ENCODE measurements at regions not wholly inside any gene's neighbourhood (a gene's known extent, or its start where the extent isn't known, plus 50 kb on each side); places are given as distances from the start of the nearest gene placed in this dataset.
A peak's percentile ranks its signal among the peaks of the same experiment; 100 is the strongest.

GRCh38 chr11:13116491-13116890, 107.4 kb downstream of the RASSF10 start:
- CTCF ChIA-PET (ENCODE audit: partially characterized antibody) = no interaction called here
- H2BK12ac ChIP-seq (ENCODE audit: low read depth, low read length) = no peak overlapping the region
- 93% methylated on average over 2 of the region's 2 CpGs; no CpG with 5 or more reads in 1 of the 2 experiments for WGBS, 2 experiments (ENCODE audit: extremely low coverage in 1 of 2, insufficient coverage in 1 of 2, insufficient read length in 1 of 2, insufficient replicate concordance in 2 of 2, low coverage in 1 of 2, low lambda C conversion rate in 2 of 2, missing lambda C conversion rate in 1 of 2)

More at GRCh38 chr11:13116491-13116890, 107.4 kb downstream of the RASSF10 start:
- no peak overlapping the region for H2BK5ac ChIP-seq (ENCODE audit: low read depth, low read length)
- H3K27ac ChIP-seq (ENCODE audit: low read depth, low read length) = no peak overlapping the region
- H2BK120ac ChIP-seq (replicated peaks; ENCODE audit: low read depth, low read length) = no peak overlapping the region
- POLR2A ChIA-PET (ENCODE audit: partially characterized antibody) = no interaction called here
- peak overlapping the region; percentile 47; the same call in 1 of the 2 replicates for H2BK15ac ChIP-seq (ENCODE audit: low read length)
- TF ChIP-seq SIN3A (conservative IDR thresholded peaks at IDR 0.05 in 1 of 2, IDR thresholded peaks at IDR 0.05 in 1 of 2; ENCODE audit: low read depth in 1 of 2, low read length in 2 of 2) = no peak
- TF ChIP-seq JUND (IDR thresholded peaks at IDR 0.05; ENCODE audit: low read length) = no peak
- TF ChIP-seq NANOG (IDR thresholded peaks at IDR 0.05; ENCODE audit: insufficient read depth, low read depth, low read length, poor library complexity, severe bottlenecking) = no peak
- no peak for TF ChIP-seq NRF1 (IDR thresholded peaks at IDR 0.05; ENCODE audit: low read depth, low read length)
- no peak for TF ChIP-seq CTCF (IDR thresholded peaks at IDR 0.05; ENCODE audit: control extremely low read depth in 1 of 3, insufficient read depth in 1 of 3, low read depth in 1 of 3, low read length in 3 of 3)
- TF ChIP-seq PHF8 (conservative IDR thresholded peaks at IDR 0.05; ENCODE audit: low read depth, low read length) = no peak
- TF ChIP-seq SIRT6 (IDR thresholded peaks at IDR 0.05; ENCODE audit: low read length) = no peak
- TF ChIP-seq RFX5 (IDR thresholded peaks at IDR 0.05; ENCODE audit: borderline replicate concordance, low read depth, low read length) = no peak
- no peak for TF ChIP-seq E2F6 (IDR thresholded peaks at IDR 0.05)
- TF ChIP-seq KDM1A (IDR thresholded peaks at IDR 0.05; ENCODE audit: borderline replicate concordance, low read length) = no peak
- H4K8ac ChIP-seq (ENCODE audit: extremely low read depth, insufficient read depth, low read length) = no peak overlapping the region
- no peak overlapping the region for H3K4me3 ChIP-seq (ENCODE audit: extremely low read depth in 1 of 4, insufficient read depth in 2 of 4, low read depth in 3 of 4, low read length in 4 of 4)
- H3K9ac ChIP-seq (replicated peaks in 1 of 4; ENCODE audit: extremely low read depth in 1 of 4, low read depth in 3 of 4, low read length in 3 of 4) = no peak overlapping the region
- no peaks in the 10 kb centered on the region for H3K27me3 ChIP-seq (replicated peaks in 1 of 4; ENCODE audit: control insufficient read depth in 3 of 4, extremely low read depth in 1 of 4, insufficient read depth in 3 of 4, low read length in 3 of 4)
- no peak overlapping the region for H3K4ac ChIP-seq (replicated peaks; ENCODE audit: insufficient read length, low read depth, low read length)
- H3K79me2 ChIP-seq (ENCODE audit: control insufficient read depth in 1 of 2, insufficient read depth in 2 of 2, low read length in 2 of 2) = no peaks in the 10 kb centered on the region
- no peaks in the 10 kb centered on the region for H3K23me2 ChIP-seq (ENCODE audit: low read depth, low read length)
- no peaks in the 10 kb centered on the region for H3K36me3 ChIP-seq (ENCODE audit: control insufficient read depth in 2 of 4, insufficient read depth in 4 of 4, low read length in 3 of 4)
- no peak overlapping the region for H2BK20ac ChIP-seq (ENCODE audit: low read length)
- no peak for FAIRE-seq
- no peak overlapping the region for H2AK5ac ChIP-seq (ENCODE audit: low read depth, low read length)
- no peak overlapping the region for H2AFZ ChIP-seq (ENCODE audit: low read length)
- H4K5ac ChIP-seq (ENCODE audit: insufficient read length, low read depth, low read length) = no peak overlapping the region
- no peak overlapping the region for H4K91ac ChIP-seq (replicated peaks; ENCODE audit: insufficient read length, low read length)
- H3K79me1 ChIP-seq (ENCODE audit: low read depth, low read length) = no peaks in the 10 kb centered on the region
- H3K4me2 ChIP-seq (ENCODE audit: insufficient read depth in 1 of 2, low read depth in 2 of 2, low read length in 2 of 2) = no peak overlapping the region
- H3K56ac ChIP-seq (replicated peaks; ENCODE audit: insufficient read length, low read depth, low read length) = no peak overlapping the region
- no peak overlapping the region for H3K23ac ChIP-seq (ENCODE audit: insufficient read length)
- no peak overlapping the region for H3K18ac ChIP-seq (ENCODE audit: extremely low read depth, low read length)
- no peaks in the 10 kb centered on the region for H4K20me1 ChIP-seq (replicated peaks in 1 of 2; ENCODE audit: control insufficient read depth in 1 of 2, insufficient read depth in 2 of 2, low read length in 2 of 2)
- H3K9me3 ChIP-seq (ENCODE audit: insufficient read depth in 2 of 2, low read depth in 1 of 2, low read length in 1 of 2) = no peaks in the 10 kb centered on the region
- H3K4me1 ChIP-seq (replicated peaks in 1 of 4; ENCODE audit: control insufficient read depth in 3 of 4, insufficient read depth in 4 of 4, low read length in 3 of 4) = peaks cover 0 to 6% (median 2%) of the 10 kb centered on the region in 4 experiments; a peak in 2 of 7 replicates
- H3K14ac ChIP-seq (ENCODE audit: insufficient read length) = no peak overlapping the region
- DNase-seq (ENCODE audit: low read depth in 1 of 2, low spot score in 2 of 2) = no peak
